Breast epithelium (tissue), 3 donors: ENCODE measurements at regions not wholly inside any gene's neighbourhood (a gene's known extent, or its start where the extent isn't known, plus 50 kb on each side); places are given as distances from the start of the nearest gene placed in this dataset.

Experiments
- CTCF ChIP-seq, 3 donors: fragments of 450-650 bp; IDR thresholded peaks; one replicate each; pipeline ENCODE4 v1.5.1; 2016 to 2017; ENCODE audit warnings: antibody characterized with exemption in 3 of 3, mild to moderate bottlenecking in 3 of 3, moderate library complexity in 3 of 3
- POLR2A ChIP-seq: fragments of 450-650 bp; IDR thresholded peaks from one replicate; pipeline ENCODE4 v1.6.1; 2016; ENCODE audit warnings: antibody characterized with exemption, mild to moderate bottlenecking, moderate library complexity
- POLR2AphosphoS5 ChIP-seq, 3 donors: sonication (generic); formaldehyde crosslinking; IDR thresholded peaks; one replicate each; pipeline ENCODE4 v1.6.1; 2017; ENCODE audit warnings: antibody characterized with exemption in 3 of 3

GRCh38 chr13:33454844-33455705 is 169.5 kb upstream of the STARD13 start:
- TF ChIP-seq POLR2A (no peak), CTCF (IDR thresholded peaks at IDR 0.05) (no peak), POLR2AphosphoS5 (IDR thresholded peaks at IDR 0.05) (no peak)
